B cell (primary cell): ENCODE measurements at regions not wholly inside any gene's neighbourhood (a gene's known extent, or its start where the extent isn't known, plus 50 kb on each side); places are given as distances from the start of the nearest gene placed in this dataset.
"Not testable (repeated sequence)": the region's sequence is repeated elsewhere in the genome, so short reads cannot be mapped to it uniquely, and the experiment has no call there.

Source experiments
- ATAC-seq: fragments of 200-7000 bp; cut with Tn5 transposase; one replicate; pipeline ENCODE4 v1.10.0; 2021; ENCODE audit warnings: low read depth, mild to moderate bottlenecking, moderate number of reproducible peaks, moderate library complexity
- CTCF ChIA-PET: fragments of 350-600 bp; sonication (Branson Sonifier 250); formaldehyde crosslinking; loops from one replicate; lab custom pipeline; 2021; ENCODE audit warnings: antibody characterized with exemption, inconsistent platforms; lab: Charles Lee
- POLR2A ChIA-PET: fragments of 350-600 bp; sonication (Branson Sonifier 250); formaldehyde crosslinking; loops from one replicate; lab custom pipeline; 2021; ENCODE audit warnings: antibody characterized with exemption; lab: Charles Lee
- DNase-seq: peaks from one replicate; pipeline ENCODE4 v3.0.0; 2013
- H2AFZ ChIP-seq: 2 replicates; pipeline ENCODE4 v1.6.1; 2012; ENCODE audit warnings: mild to moderate bottlenecking, low read depth, low read length; ENCODE audit not compliant: insufficient read depth, poor library complexity, severe bottlenecking
- H3K27ac ChIP-seq, 2 donors: 1 replicate in 1 of 2; 2 replicates in 1 of 2; pipeline ENCODE4 v1.5.1; 2012 to 2013; ENCODE audit warnings: low read length in 2 of 2, mild to moderate bottlenecking in 2 of 2, moderate library complexity in 1 of 2
- H3K27me3 ChIP-seq, 4 experiments: fragments of 200-600 bp in 1 of 4; sonication (generic) in 1 of 4; replicated peaks in 1 of 4; 1 replicate in 2 of 4; 2 replicates in 2 of 4; pipeline versions ENCODE4 v1.6.1 to v1.7.0; 2013 to 2016; ENCODE audit warnings: low read length in 3 of 4, mild to moderate bottlenecking in 2 of 4, mixed read lengths in 1 of 4, moderate library complexity in 1 of 4; ENCODE audit not compliant: insufficient read depth in 4 of 4, control insufficient read depth in 3 of 4; ENCODE audit errors: control extremely low read depth in 1 of 4
- H3K36me3 ChIP-seq, 2 experiments: replicated peaks in 1 of 2; 1 replicate in 1 of 2; 2 replicates in 1 of 2; pipeline versions ENCODE4 v1.6.1 to v1.7.1; 2013; ENCODE audit warnings: low read length in 1 of 2; ENCODE audit not compliant: insufficient read depth in 2 of 2, control insufficient read depth in 1 of 2; ENCODE audit errors: control extremely low read depth in 1 of 2, extremely low read depth in 1 of 2
- H3K4me1 ChIP-seq, 2 donors: fragments of 200-600 bp in 1 of 2; sonication (generic) in 1 of 2; 1 replicate in 1 of 2; 2 replicates in 1 of 2; pipeline versions ENCODE4 v1.5.1 to v1.6.1; 2013 to 2017; ENCODE audit warnings: low read length in 2 of 2; ENCODE audit not compliant: control insufficient read depth in 2 of 2, insufficient read depth in 2 of 2
- H3K4me2 ChIP-seq: replicated peaks from 2 replicates; pipeline ENCODE3; 2012; ENCODE audit warnings: mild to moderate bottlenecking, low read depth, low read length; ENCODE audit not compliant: poor library complexity, severe bottlenecking
- H3K4me3 ChIP-seq, 5 experiments: fragments of 200-600 bp in 1 of 5; sonication (generic) in 1 of 5; 1 replicate in 3 of 5; 2 replicates in 2 of 5; pipeline versions ENCODE4 v1.5.1 to v1.7.0; 2011 to 2016; ENCODE audit warnings: low read length in 4 of 5, mild to moderate bottlenecking in 4 of 5, low read depth in 2 of 5, control low read depth in 1 of 5, moderate library complexity in 1 of 5; ENCODE audit not compliant: insufficient read depth in 1 of 5; ENCODE audit errors: control extremely low read depth in 1 of 5, extremely low read depth in 1 of 5
- H3K79me2 ChIP-seq: fragments of 200-600 bp; sonication (generic); one replicate; pipeline ENCODE4 v1.6.0; 2016; ENCODE audit warnings: low read length; ENCODE audit not compliant: control insufficient read depth, insufficient read depth
- H3K9ac ChIP-seq: fragments of 200-600 bp; sonication (generic); 2 replicates; pipeline ENCODE4 v1.6.1; 2017; ENCODE audit warnings: mild to moderate bottlenecking, low read length, moderate library complexity
- H3K9me3 ChIP-seq, 3 donors: one replicate each; pipeline versions ENCODE4 v1.6.1 to v1.7.1; 2013; ENCODE audit warnings: low read length in 2 of 3; ENCODE audit not compliant: control insufficient read depth in 2 of 3, insufficient read depth in 1 of 3; ENCODE audit errors: control extremely low read depth in 1 of 3
- H4K20me1 ChIP-seq: 2 replicates; pipeline ENCODE4 v1.6.0; 2012; ENCODE audit warnings: mild to moderate bottlenecking, low read length; ENCODE audit not compliant: insufficient read depth, control insufficient read depth, poor library complexity, severe bottlenecking
- H3K27ac Mint-ChIP-seq: one replicate; pipeline ENCODE4 v1.8.0; 2021; ENCODE audit warnings: mixed read lengths
- H3K27me3 Mint-ChIP-seq: one replicate; pipeline ENCODE4 v1.8.0; 2021; ENCODE audit warnings: mixed read lengths
- H3K4me1 Mint-ChIP-seq: one replicate; pipeline ENCODE4 v1.8.0; 2021; ENCODE audit warnings: mixed read lengths
- H3K4me3 Mint-ChIP-seq: one replicate; pipeline ENCODE4 v1.8.0; 2021; ENCODE audit warnings: mixed read lengths
- H3K9me3 Mint-ChIP-seq: one replicate; pipeline ENCODE4 v1.8.0; 2022; ENCODE audit warnings: mixed read lengths; ENCODE audit not compliant: insufficient read depth
- EZH2 ChIP-seq: IDR thresholded peaks from 2 replicates; pipeline ENCODE4 v1.6.1; 2012; ENCODE audit warnings: borderline replicate concordance, low read depth, mild to moderate bottlenecking, moderate library complexity, low read length; ENCODE audit not compliant: insufficient read depth, poor library complexity, severe bottlenecking
- WGBS: methylation state at CpG from one replicate; pipeline ENCODE4 v1.1.5; 2013; ENCODE audit warnings: missing lambda C conversion rate; ENCODE audit not compliant: insufficient coverage; 5-methylcytosine and 5-hydroxymethylcytosine counted together
- intact Hi-C: fragments of 100-400 bp; cut with micrococcal nuclease; formaldehyde crosslinking; loops from one replicate; pipeline ENCODE4 v1.10.0; 2022
- TF ChIP-seq, protein P1 (sequence below): fragments of 200-600 bp; IDR thresholded peaks from one replicate; pipeline ENCODE4 v1.8.0; 2022; ENCODE audit warnings: antibody characterized with exemption, mild to moderate bottlenecking

DNA sequence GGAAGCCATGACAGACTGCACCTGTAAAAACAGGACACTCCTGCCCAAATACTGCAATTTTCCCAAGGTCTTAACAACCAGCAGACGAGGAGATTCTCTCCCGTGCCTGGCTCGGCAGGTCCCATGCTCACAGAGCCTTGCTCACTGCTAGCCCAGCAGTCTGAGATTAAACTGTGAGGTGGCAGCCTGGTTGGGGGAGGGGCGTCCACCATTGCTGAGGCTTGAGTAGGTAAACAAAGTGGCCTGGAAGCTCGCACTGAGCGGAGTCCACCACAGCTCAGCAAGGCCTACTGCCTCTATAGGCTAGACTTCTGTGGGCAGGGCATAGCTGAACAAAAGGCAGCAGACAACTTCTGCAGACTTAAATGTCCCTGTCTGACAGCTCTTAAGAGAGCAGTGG, 80.3 kb downstream of the ANXA5 start:
- H3K4me2 ChIP-seq, H3K4me1 Mint-ChIP-seq: not testable (repeated sequence)
- H3K27me3 Mint-ChIP-seq, result peaks cover 11% of the 10 kb centered on the region

DNA sequence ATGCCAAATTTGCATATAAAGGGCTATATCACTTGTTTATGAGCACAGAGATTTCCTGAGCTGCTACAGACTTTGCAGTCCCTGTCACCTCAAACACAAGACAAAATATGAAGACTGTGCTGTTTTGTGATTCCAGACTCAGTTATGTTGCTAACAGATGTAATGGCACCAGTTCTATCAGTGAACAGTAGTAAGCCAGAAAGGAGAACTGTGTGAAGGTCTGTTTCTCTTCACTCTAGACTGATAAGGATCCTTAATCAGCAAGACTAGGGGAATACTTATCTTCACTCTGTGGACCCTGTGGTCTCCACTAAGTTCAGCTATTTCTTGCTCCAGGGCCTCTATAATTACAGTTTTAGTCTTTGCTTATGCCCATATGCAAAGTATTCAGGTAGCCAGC, 82.7 kb downstream of the ANXA5 start:
- Histone ChIP-seq H3K4me2 (no peak overlapping the region), H3K4me3 (no peak overlapping the region), H3K9me3 (no peaks in the 10 kb centered on the region), H4K20me1 (no peaks in the 10 kb centered on the region), H2AFZ (no peak overlapping the region), H3K36me3 (no peaks in the 10 kb centered on the region), H3K79me2 (no peaks in the 10 kb centered on the region), H3K27ac (no peak overlapping the region), H3K27me3 (no peaks in the 10 kb centered on the region), H3K4me1 (no peaks in the 10 kb centered on the region), H3K9ac (no peak overlapping the region)
- Mint-ChIP-seq H3K27ac (no peak overlapping the region), H3K4me3 (no peak overlapping the region), H3K27me3 (peaks cover 16% of the 10 kb centered on the region), H3K4me1 (no peaks in the 10 kb centered on the region), H3K9me3 (no peaks in the 10 kb centered on the region)
- intact Hi-C loops, result no loop called here
- TF ChIP-seq, protein P1, sequence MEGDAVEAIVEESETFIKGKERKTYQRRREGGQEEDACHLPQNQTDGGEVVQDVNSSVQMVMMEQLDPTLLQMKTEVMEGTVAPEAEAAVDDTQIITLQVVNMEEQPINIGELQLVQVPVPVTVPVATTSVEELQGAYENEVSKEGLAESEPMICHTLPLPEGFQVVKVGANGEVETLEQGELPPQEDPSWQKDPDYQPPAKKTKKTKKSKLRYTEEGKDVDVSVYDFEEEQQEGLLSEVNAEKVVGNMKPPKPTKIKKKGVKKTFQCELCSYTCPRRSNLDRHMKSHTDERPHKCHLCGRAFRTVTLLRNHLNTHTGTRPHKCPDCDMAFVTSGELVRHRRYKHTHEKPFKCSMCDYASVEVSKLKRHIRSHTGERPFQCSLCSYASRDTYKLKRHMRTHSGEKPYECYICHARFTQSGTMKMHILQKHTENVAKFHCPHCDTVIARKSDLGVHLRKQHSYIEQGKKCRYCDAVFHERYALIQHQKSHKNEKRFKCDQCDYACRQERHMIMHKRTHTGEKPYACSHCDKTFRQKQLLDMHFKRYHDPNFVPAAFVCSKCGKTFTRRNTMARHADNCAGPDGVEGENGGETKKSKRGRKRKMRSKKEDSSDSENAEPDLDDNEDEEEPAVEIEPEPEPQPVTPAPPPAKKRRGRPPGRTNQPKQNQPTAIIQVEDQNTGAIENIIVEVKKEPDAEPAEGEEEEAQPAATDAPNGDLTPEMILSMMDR, result no peak
- TF ChIP-seq EZH2, result no peak
- no peak for ATAC-seq
- CTCF ChIA-PET, result no interaction called here
- DNase-seq, result no peak
- POLR2A ChIA-PET, result no interaction called here

More for the DNA sequence above, 80.3 kb downstream of the ANXA5 start:
- H3K27ac ChIP-seq, DNase-seq, H3K9me3 Mint-ChIP-seq, H3K36me3 ChIP-seq, H3K9ac ChIP-seq, intact Hi-C loops, H3K9me3 ChIP-seq, ATAC-seq, H2AFZ ChIP-seq, H3K4me3 ChIP-seq, POLR2A ChIA-PET, H3K4me1 ChIP-seq, H3K27me3 ChIP-seq, H3K79me2 ChIP-seq, H3K27ac Mint-ChIP-seq, H3K4me3 Mint-ChIP-seq, H4K20me1 ChIP-seq, CTCF ChIA-PET: not testable (repeated sequence)
- 88% methylated on average over 6 of the region's 6 CpGs for WGBS
